ENCODE measurements at regions not wholly inside any gene's neighbourhood (a gene's known extent, or its start where the extent isn't known, plus 50 kb on each side); places are given as distances from the start of the nearest gene placed in this dataset.

DNA sequence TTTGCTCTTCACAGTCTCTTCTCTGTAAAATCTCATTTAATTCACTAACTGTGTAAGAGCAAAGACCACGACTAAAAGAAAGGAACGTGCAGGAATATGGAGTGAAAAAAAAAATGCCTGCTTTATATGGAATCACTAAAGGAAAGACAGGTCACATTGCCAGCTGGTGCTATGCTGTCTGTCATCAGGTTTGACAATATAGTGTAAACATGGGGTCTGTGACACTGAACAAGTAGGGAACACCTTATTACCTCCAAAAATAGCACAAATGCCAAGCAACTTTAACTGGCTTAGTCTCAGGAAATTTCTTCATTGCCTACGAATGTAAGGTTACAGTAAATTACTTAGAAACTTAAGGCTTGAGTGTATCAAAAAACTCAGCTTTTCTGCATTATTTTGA, 364.5 kb upstream of the LINC00305 start:
- TF ChIP-seq POLR2A (IDR thresholded peaks at IDR 0.05; ENCODE audit: low read depth) (no peak), EP300 (IDR thresholded peaks at IDR 0.05) (no peak)
- TF ChIP-seq, protein P1, sequence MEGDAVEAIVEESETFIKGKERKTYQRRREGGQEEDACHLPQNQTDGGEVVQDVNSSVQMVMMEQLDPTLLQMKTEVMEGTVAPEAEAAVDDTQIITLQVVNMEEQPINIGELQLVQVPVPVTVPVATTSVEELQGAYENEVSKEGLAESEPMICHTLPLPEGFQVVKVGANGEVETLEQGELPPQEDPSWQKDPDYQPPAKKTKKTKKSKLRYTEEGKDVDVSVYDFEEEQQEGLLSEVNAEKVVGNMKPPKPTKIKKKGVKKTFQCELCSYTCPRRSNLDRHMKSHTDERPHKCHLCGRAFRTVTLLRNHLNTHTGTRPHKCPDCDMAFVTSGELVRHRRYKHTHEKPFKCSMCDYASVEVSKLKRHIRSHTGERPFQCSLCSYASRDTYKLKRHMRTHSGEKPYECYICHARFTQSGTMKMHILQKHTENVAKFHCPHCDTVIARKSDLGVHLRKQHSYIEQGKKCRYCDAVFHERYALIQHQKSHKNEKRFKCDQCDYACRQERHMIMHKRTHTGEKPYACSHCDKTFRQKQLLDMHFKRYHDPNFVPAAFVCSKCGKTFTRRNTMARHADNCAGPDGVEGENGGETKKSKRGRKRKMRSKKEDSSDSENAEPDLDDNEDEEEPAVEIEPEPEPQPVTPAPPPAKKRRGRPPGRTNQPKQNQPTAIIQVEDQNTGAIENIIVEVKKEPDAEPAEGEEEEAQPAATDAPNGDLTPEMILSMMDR (IDR thresholded peaks at IDR 0.05) = no peak

Data from esophagus muscularis mucosa (tissue), 4 donors.